HEK293 (cell line): ENCODE measurements at regions not wholly inside any gene's neighbourhood (a gene's known extent, or its start where the extent isn't known, plus 50 kb on each side); places are given as distances from the start of the nearest gene placed in this dataset.

ENCODE experiments used
- CTCF ChIA-PET: fragments of 350-600 bp; formaldehyde crosslinking; extraction: SDS; loops from one replicate; lab custom pipeline; 2021; ENCODE audit warnings: antibody characterized with exemption; lab: Yijun Ruan, JAX
- POLR2A ChIA-PET: fragments of 300-600 bp; formaldehyde crosslinking; extraction: SDS; loops from one replicate; lab custom pipeline; 2020; ENCODE audit warnings: antibody characterized with exemption, inconsistent platforms; lab: Yijun Ruan, JAX
- H3K27ac ChIP-seq: fragments of 200-500 bp; sonication (Bioruptor generic); 2 replicates; pipeline ENCODE4 v1.5.1; 2014; ENCODE audit warnings: low read depth, low read length, control low read depth, inconsistent platforms; ENCODE audit errors: extremely low read depth
- H3K36me3 ChIP-seq, 2 experiments: fragments of 200-500 bp in 1 of 2; sonication (Bioruptor generic) in 1 of 2; 1 replicate in 1 of 2; 2 replicates in 1 of 2; pipeline ENCODE4 v1.5.1; 2014 to 2017; ENCODE audit warnings: inconsistent platforms in 2 of 2, low read length in 2 of 2; ENCODE audit not compliant: control insufficient read depth in 2 of 2, insufficient read depth in 1 of 2
- H3K4me1 ChIP-seq: fragments of 200-500 bp; sonication (Bioruptor generic); 2 replicates; pipeline ENCODE4 v1.5.1; 2014; ENCODE audit warnings: mild to moderate bottlenecking, low read length, inconsistent platforms; ENCODE audit not compliant: control insufficient read depth, insufficient read depth
- H3K4me3 ChIP-seq: 2 replicates; pipeline ENCODE4 v1.5.1; 2011; ENCODE audit warnings: low read depth, mild to moderate bottlenecking, control low read depth, low read length, moderate library complexity
- H3K9me3 ChIP-seq: fragments of 200-500 bp; sonication (Bioruptor generic); 2 replicates; pipeline ENCODE4 v1.5.1; 2014; ENCODE audit warnings: low read depth, low read length, inconsistent platforms; ENCODE audit not compliant: control insufficient read depth, insufficient read depth
- GLI2 ChIP-seq: fragments of 450-650 bp; formaldehyde crosslinking; IDR thresholded peaks from 2 replicates; pipeline ENCODE4; 2017; ENCODE audit warnings: missing biosample characterization, missing genetic modification characterization, low read depth, borderline replicate concordance
- HOXA7 ChIP-seq: sonication (generic); formaldehyde crosslinking; IDR thresholded peaks from 2 replicates; pipeline ENCODE4 v1.8.1; 2022; ENCODE audit warnings: missing genetic modification reagents, borderline replicate concordance
- MZF1 ChIP-seq: fragments of 450-650 bp; formaldehyde crosslinking; IDR thresholded peaks from 2 replicates; pipeline ENCODE4 v1.5.1; 2017; ENCODE audit warnings: missing biosample characterization, missing genetic modification characterization, borderline replicate concordance
- SETDB1 ChIP-seq: IDR thresholded peaks from one replicate; pipeline ENCODE4 v1.6.1; 2017; ENCODE audit warnings: mild to moderate bottlenecking, low read length, moderate library complexity, mixed read lengths; ENCODE audit not compliant: insufficient read length
- SP2 ChIP-seq: fragments of 450-650 bp; formaldehyde crosslinking; IDR thresholded peaks from 2 replicates; pipeline ENCODE4 v1.5.1; 2016; ENCODE audit warnings: missing biosample characterization, missing genetic modification characterization
- YY2 ChIP-seq: fragments of 450-650 bp; formaldehyde crosslinking; IDR thresholded peaks from 2 replicates; pipeline ENCODE4 v1.5.1; 2016; ENCODE audit warnings: missing biosample characterization, missing genetic modification characterization
- ZBTB26 ChIP-seq: fragments of 450-650 bp; formaldehyde crosslinking; optimal IDR thresholded peaks from 2 replicates; pipeline ENCODE3; 2016; ENCODE audit warnings: missing biosample characterization, mild to moderate bottlenecking, missing genetic modification characterization
- ZBTB48 ChIP-seq: fragments of 450-650 bp; formaldehyde crosslinking; IDR thresholded peaks from 2 replicates; pipeline ENCODE4 v1.5.1; 2016; ENCODE audit warnings: missing biosample characterization, missing genetic modification characterization
- ZNF138 ChIP-seq: fragments of 450-650 bp; formaldehyde crosslinking; IDR thresholded peaks from 2 replicates; pipeline ENCODE4 v1.5.1; 2016; ENCODE audit warnings: missing biosample characterization, missing genetic modification characterization, borderline replicate concordance
- ZNF211 ChIP-seq: fragments of 450-650 bp; formaldehyde crosslinking; IDR thresholded peaks from 2 replicates; pipeline ENCODE4 v1.5.1; 2016; ENCODE audit warnings: low read depth, missing biosample characterization, missing genetic modification characterization
- ZNF221 ChIP-seq: fragments of 450-650 bp; formaldehyde crosslinking; IDR thresholded peaks from 2 replicates; pipeline ENCODE4 v1.5.1; 2017; ENCODE audit warnings: missing biosample characterization, missing genetic modification characterization, borderline replicate concordance
- ZNF239 ChIP-seq: fragments of 450-650 bp; formaldehyde crosslinking; IDR thresholded peaks from 2 replicates; pipeline ENCODE4 v1.5.1; 2016; ENCODE audit warnings: missing biosample characterization, missing genetic modification characterization
- ZNF24 ChIP-seq: fragments of 450-650 bp; formaldehyde crosslinking; IDR thresholded peaks from 2 replicates; pipeline ENCODE4 v1.5.1; 2016; ENCODE audit warnings: missing biosample characterization, missing genetic modification characterization
- ZNF280C ChIP-seq: fragments of 450-650 bp; formaldehyde crosslinking; IDR thresholded peaks from 2 replicates; pipeline ENCODE4 v1.5.1; 2016; ENCODE audit warnings: missing biosample characterization, missing genetic modification characterization
- ZNF48 ChIP-seq: fragments of 450-650 bp; formaldehyde crosslinking; IDR thresholded peaks from 2 replicates; pipeline ENCODE4 v1.5.1; 2016; ENCODE audit warnings: missing biosample characterization, missing genetic modification characterization
- ZNF514 ChIP-seq: fragments of 450-650 bp; formaldehyde crosslinking; IDR thresholded peaks from 2 replicates; pipeline ENCODE4 v1.5.1; 2016; ENCODE audit warnings: missing biosample characterization, missing genetic modification characterization
- ZNF521 ChIP-seq: fragments of 450-650 bp; formaldehyde crosslinking; IDR thresholded peaks from 2 replicates; pipeline ENCODE4 v1.5.1; 2017; ENCODE audit warnings: missing biosample characterization, mild to moderate bottlenecking, missing genetic modification characterization
- ZNF529 ChIP-seq: fragments of 450-650 bp; formaldehyde crosslinking; IDR thresholded peaks from 2 replicates; pipeline ENCODE4 v1.5.1; 2017; ENCODE audit warnings: missing genetic modification characterization, missing biosample characterization; ENCODE audit not compliant: insufficient replicate concordance
- ZNF530 ChIP-seq: fragments of 450-650 bp; formaldehyde crosslinking; IDR thresholded peaks from 2 replicates; pipeline ENCODE4 v1.5.1; 2016; ENCODE audit warnings: low read depth, missing biosample characterization, missing genetic modification characterization
- ZNF580 ChIP-seq: fragments of 450-650 bp; formaldehyde crosslinking; IDR thresholded peaks from 2 replicates; pipeline ENCODE4 v1.5.1; 2016; ENCODE audit warnings: missing biosample characterization, missing genetic modification characterization
- ZNF623 ChIP-seq: fragments of 450-650 bp; formaldehyde crosslinking; IDR thresholded peaks from 2 replicates; pipeline ENCODE4 v1.5.1; 2016; ENCODE audit warnings: missing biosample characterization, missing genetic modification characterization
- ZNF629 ChIP-seq: fragments of 450-650 bp; formaldehyde crosslinking; IDR thresholded peaks from 2 replicates; pipeline ENCODE4 v1.5.1; 2017; ENCODE audit warnings: missing biosample characterization, missing genetic modification characterization
- ZSCAN16 ChIP-seq: fragments of 450-650 bp; formaldehyde crosslinking; IDR thresholded peaks from 2 replicates; pipeline ENCODE4 v1.5.1; 2016; ENCODE audit warnings: missing biosample characterization, missing genetic modification characterization
- ZSCAN23 ChIP-seq: fragments of 450-650 bp; formaldehyde crosslinking; IDR thresholded peaks from 2 replicates; pipeline ENCODE4 v1.5.1; 2016; ENCODE audit warnings: missing biosample characterization, missing genetic modification characterization
- TF ChIP-seq, protein P1 (sequence below): fragments of 450-650 bp; formaldehyde crosslinking; IDR thresholded peaks from 2 replicates; pipeline ENCODE4 v1.5.1; 2016; ENCODE audit warnings: missing biosample characterization, missing genetic modification characterization
- TF ChIP-seq, protein P2 (sequence below): fragments of 450-650 bp; formaldehyde crosslinking; IDR thresholded peaks from 2 replicates; pipeline ENCODE4 v1.5.1; 2017; ENCODE audit warnings: missing biosample characterization, mild to moderate bottlenecking, missing genetic modification characterization, moderate library complexity
- TF ChIP-seq, protein P3 (sequence below): fragments of 450-650 bp; formaldehyde crosslinking; IDR thresholded peaks from 2 replicates; pipeline ENCODE4 v1.5.1; 2016; ENCODE audit warnings: missing biosample characterization, missing genetic modification characterization

- no peaks in the 10 kb centered on the region for H3K9me3 ChIP-seq
- ChIA-PET CTCF (no interaction called here), POLR2A (no interaction called here)
- H3K4me3 ChIP-seq: no peak overlapping the region
- no peaks in the 10 kb centered on the region for H3K36me3 ChIP-seq
- no peaks in the 10 kb centered on the region for H3K4me1 ChIP-seq
- TF ChIP-seq SP2 (tag by site-specific recombination) (no peak), SETDB1 (no peak), ZNF239 (tag by site-specific recombination) (no peak), ZNF629 (tag by site-specific recombination) (no peak), ZSCAN16 (tag by site-specific recombination) (no peak), ZNF521 (tag by site-specific recombination) (no peak), ZNF138 (tag by site-specific recombination) (no peak)
- TF ChIP-seq, protein P1, sequence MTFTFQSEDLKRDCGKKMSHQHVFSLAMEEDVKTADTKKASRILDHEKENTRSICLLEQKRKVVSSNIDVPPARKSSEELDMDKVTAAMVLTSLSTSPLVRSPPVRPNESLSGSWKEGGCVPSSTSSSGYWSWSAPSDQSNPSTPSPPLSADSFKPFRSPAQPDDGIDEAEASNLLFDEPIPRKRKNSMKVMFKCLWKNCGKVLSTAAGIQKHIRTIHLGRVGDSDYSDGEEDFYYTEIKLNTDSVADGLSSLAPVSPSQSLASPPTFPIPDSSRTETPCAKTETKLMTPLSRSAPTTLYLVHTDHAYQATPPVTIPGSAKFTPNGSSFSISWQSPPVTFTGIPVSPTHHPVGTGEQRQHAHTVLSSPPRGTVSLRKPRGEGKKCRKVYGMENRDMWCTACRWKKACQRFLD (tag by site-specific recombination): no peak
- TF ChIP-seq, all 188 proteins: peak for 0
- H3K27ac ChIP-seq: no peak overlapping the region
These were observed 60.9 kb upstream of the RBM24 start for GRCh38 chr6:17220040-17220910.

DNA sequence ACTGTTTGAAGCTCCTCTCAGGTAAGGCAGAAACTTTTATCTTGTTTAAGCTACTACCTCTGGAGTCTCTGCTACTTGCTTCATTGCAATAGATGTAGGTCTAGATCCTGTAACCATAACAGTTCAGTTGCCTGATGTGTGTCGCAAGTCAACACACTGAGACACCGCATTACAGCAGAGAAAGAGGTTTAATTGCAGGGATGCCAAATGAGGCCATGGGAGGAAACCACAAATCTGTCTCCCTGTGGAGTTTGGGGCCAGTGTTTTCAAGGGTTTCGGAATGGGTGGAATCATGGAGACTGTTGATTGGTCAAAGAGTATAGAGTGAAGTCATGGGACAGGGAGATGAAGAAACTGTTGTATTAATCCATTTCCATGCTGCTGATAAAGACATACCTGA is 57.1 kb upstream of the RBM24 start:
- Histone ChIP-seq H3K36me3 (no peaks in the 10 kb centered on the region), H3K4me3 (no peak overlapping the region), H3K9me3 (no peaks in the 10 kb centered on the region), H3K4me1 (no peaks in the 10 kb centered on the region), H3K27ac (no peak overlapping the region)
- CTCF ChIA-PET: interaction anchor here (0.6 kb wide), 1 partner anchor 57 kb away, joined by 5 read pairs; no protein-coding TSS in a partner anchor
- POLR2A ChIA-PET: no interaction called here
- TF ChIP-seq, protein P2, sequence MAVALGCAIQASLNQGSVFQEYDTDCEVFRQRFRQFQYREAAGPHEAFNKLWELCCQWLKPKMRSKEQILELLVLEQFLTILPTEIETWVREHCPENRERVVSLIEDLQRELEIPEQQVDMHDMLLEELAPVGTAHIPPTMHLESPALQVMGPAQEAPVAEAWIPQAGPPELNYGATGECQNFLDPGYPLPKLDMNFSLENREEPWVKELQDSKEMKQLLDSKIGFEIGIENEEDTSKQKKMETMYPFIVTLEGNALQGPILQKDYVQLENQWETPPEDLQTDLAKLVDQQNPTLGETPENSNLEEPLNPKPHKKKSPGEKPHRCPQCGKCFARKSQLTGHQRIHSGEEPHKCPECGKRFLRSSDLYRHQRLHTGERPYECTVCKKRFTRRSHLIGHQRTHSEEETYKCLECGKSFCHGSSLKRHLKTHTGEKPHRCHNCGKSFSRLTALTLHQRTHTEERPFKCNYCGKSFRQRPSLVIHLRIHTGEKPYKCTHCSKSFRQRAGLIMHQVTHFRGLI (tag by site-specific recombination): no peak
- no peak for TF ChIP-seq ZNF24 (tag by site-specific recombination)
- TF ChIP-seq ZNF280C (tag by site-specific recombination): no peak
- no peak for TF ChIP-seq HOXA7 (CRISPR knock-in tag)
- TF ChIP-seq ZNF529: no peak
- TF ChIP-seq, protein P3, sequence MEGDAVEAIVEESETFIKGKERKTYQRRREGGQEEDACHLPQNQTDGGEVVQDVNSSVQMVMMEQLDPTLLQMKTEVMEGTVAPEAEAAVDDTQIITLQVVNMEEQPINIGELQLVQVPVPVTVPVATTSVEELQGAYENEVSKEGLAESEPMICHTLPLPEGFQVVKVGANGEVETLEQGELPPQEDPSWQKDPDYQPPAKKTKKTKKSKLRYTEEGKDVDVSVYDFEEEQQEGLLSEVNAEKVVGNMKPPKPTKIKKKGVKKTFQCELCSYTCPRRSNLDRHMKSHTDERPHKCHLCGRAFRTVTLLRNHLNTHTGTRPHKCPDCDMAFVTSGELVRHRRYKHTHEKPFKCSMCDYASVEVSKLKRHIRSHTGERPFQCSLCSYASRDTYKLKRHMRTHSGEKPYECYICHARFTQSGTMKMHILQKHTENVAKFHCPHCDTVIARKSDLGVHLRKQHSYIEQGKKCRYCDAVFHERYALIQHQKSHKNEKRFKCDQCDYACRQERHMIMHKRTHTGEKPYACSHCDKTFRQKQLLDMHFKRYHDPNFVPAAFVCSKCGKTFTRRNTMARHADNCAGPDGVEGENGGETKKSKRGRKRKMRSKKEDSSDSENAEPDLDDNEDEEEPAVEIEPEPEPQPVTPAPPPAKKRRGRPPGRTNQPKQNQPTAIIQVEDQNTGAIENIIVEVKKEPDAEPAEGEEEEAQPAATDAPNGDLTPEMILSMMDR (tag by site-specific recombination): no peak
- no peak for TF ChIP-seq ZNF514 (tag by site-specific recombination)
- no peak for TF ChIP-seq GLI2 (tag by site-specific recombination)
- no peak for TF ChIP-seq ZBTB26
- TF ChIP-seq MZF1: no peak
- no peak for TF ChIP-seq ZSCAN23 (tag by site-specific recombination)
- TF ChIP-seq ZNF221 (tag by site-specific recombination): no peak
- TF ChIP-seq YY2 (tag by site-specific recombination): no peak
- no peak for TF ChIP-seq ZNF580
- TF ChIP-seq ZNF623 (tag by site-specific recombination): no peak
- TF ChIP-seq ZNF48 (tag by site-specific recombination): no peak
- no peak for TF ChIP-seq ZBTB48 (tag by site-specific recombination)
- no peak for TF ChIP-seq ZNF530 (tag by site-specific recombination)
- no peak for TF ChIP-seq ZNF211 (tag by site-specific recombination)
